CD4-positive, alpha-beta T cell treated with Interleukin-12 subunit alpha and Interleukin-12 subunit beta, for 1 hour (primary cell): ENCODE measurements at regions not wholly inside any gene's neighbourhood (a gene's known extent, or its start where the extent isn't known, plus 50 kb on each side); places are given as distances from the start of the nearest gene placed in this dataset.

Experiments used
- DNase-seq: peaks from one replicate; pipeline ENCODE4 v3.0.0-alpha.2; 2020

GRCh38 chr13:104025303-104025702, 959.1 kb upstream of the SLC10A2 start:
- no peak for DNase-seq

GRCh38 chr13:104024416-104025170, 958.4 kb upstream of the SLC10A2 start:
- DNase-seq: no peak

- DNase-seq: no peak
Measured at GRCh38 chr13:104021806-104022397, 955.7 kb upstream of the SLC10A2 start.

GRCh38 chr13:104017317-104017716, 951.1 kb upstream of the SLC10A2 start:
- no peak for DNase-seq

- no peak for DNase-seq
Measured at GRCh38 chr13:104015646-104016396, 949.6 kb upstream of the SLC10A2 start.

- no peak for DNase-seq
Measured at GRCh38 chr13:104014803-104015645, 948.8 kb upstream of the SLC10A2 start.

- no peak for DNase-seq
Measured at GRCh38 chr13:104011505-104012241, 945.5 kb upstream of the SLC10A2 start.

- no peak for DNase-seq
Measured at GRCh38 chr13:104008541-104009435, 942.6 kb upstream of the SLC10A2 start.

- DNase-seq: no peak
Measured at GRCh38 chr13:104008075-104008474, 941.9 kb upstream of the SLC10A2 start.

- DNase-seq: no peak
Measured at GRCh38 chr13:104006625-104007075, 940.4 kb upstream of the SLC10A2 start.

- DNase-seq: no peak
Measured at GRCh38 chr13:104004572-104004971, 938.4 kb upstream of the SLC10A2 start.

GRCh38 chr13:104002216-104002615, 936.0 kb upstream of the SLC10A2 start:
- DNase-seq: no peak

- no peak for DNase-seq
Measured at GRCh38 chr13:104001766-104002165, 935.5 kb upstream of the SLC10A2 start.

- no peak for DNase-seq
Measured at GRCh38 chr13:103996733-103997132, 930.5 kb upstream of the SLC10A2 start.

GRCh38 chr13:103983948-103984347, 917.7 kb upstream of the SLC10A2 start:
- DNase-seq: no peak

GRCh38 chr13:103976371-103976770, 910.2 kb upstream of the SLC10A2 start:
- DNase-seq: no peak

GRCh38 chr13:103973740-103974139, 907.5 kb upstream of the SLC10A2 start:
- no peak for DNase-seq

- no peak for DNase-seq
Measured at GRCh38 chr13:103969520-103970050, 903.4 kb upstream of the SLC10A2 start.

- DNase-seq: no peak
Measured at GRCh38 chr13:103965506-103966243, 899.5 kb upstream of the SLC10A2 start.

GRCh38 chr13:103961784-103962183, 895.6 kb upstream of the SLC10A2 start:
- DNase-seq: no peak
